Hematopoietic multipotent progenitor cell treated with erythropoietin and hydrocortisone succinate and interleukin-3 and kit ligand, for 17 days (in vitro differentiated cells): ENCODE measurements at regions not wholly inside any gene's neighbourhood (a gene's known extent, or its start where the extent isn't known, plus 50 kb on each side); places are given as distances from the start of the nearest gene placed in this dataset.
"Not testable (repeated sequence)": the region's sequence is repeated elsewhere in the genome, so short reads cannot be mapped to it uniquely, and the experiment has no call there.

Experiments used
- DNase-seq: peaks from one replicate; pipeline ENCODE4 v3.0.0-alpha.2; 2015; ENCODE audit warnings: low spot score

DNA sequence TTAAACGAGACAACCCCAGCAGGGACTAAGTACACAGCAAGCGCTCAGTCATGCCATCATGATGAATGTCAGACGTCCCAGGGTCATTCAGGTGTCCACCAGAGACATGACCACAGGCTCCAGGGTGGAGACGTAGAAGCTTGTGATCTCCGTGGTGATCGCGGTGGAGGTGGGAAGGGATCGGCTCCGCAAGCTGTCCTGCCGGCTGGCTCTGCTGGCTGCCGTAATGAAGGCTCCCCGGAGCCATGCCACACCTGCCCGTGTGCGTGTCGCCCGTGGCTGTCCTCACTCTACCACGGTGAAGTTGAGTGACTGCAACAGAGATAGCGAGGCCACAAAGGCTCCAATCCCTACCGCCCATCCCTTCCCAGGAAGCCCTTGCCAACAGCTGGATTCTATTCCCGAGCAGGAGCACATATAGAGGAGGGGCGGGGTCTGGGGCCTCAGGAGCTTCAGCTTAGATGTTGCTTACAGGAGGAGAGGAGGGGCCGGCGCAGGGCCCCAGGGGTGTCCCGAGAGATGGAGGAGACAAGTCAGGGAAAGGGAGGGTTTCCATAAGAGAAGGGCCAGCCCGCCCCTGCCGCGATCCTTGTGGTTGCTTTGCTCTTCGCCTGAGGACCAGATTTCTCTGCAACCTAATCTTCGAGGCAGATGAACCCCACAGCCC, 332.6 kb upstream of the SFSWAP start:
- DNase-seq: no peak

DNA sequence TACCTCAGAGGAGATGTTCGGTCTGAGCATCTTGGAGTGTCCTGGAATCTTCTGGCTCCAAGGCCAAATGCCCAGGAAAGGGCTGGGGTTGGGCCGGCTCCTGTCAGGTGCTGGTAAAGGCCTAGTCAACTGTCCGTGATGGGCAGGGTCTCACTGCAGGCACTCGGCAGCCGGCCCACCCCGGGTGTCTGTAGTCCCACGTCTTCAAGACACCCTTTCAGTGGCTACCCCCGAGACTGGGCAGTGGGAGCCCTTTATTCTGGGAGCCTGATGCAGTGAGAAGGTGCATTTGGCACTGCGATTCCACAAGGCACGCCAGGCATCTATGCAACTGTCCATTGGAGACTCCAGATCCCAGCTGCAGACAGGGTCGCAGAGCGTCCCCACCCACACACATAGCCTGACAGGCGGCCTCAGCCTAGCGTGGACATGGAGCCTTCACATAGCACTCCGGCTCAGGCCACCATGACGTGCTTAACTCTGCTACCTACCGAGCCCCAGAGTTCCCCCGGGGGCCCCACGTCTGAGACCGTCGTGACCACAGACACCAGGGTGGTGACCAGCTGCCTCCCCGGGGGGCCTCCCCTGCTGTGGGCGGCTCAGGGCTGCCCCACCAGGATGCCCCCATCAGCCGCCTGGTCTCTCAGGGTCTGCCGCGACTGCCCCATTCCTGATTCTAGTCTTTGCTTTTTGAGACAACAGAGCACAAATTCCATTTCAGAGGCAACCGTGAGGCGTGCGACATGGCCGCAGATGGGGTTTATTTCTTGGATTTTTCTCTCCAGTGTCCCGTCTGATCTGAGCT, 331.8 kb upstream of the SFSWAP start:
- DNase-seq: no peak

DNA sequence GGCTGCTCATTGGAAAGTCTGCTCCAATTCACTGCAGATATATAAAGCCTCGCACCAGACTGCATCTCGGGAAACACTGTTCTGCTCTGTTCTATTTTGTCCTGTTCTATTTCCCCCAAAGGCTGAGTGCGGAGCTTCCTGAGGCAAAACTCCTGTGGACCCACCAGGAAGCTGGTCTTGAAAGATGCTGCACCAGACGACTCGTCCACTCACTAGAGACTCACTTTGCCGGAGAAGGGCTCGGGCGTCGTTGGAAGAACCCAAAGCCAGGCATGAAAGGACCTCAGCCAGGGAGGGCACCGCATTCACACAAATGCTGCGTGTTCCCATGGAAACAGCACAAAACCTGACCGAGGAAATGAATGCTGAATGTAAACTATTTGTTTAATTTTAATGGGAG, 331.2 kb upstream of the SFSWAP start:
- DNase-seq: no peak

DNA sequence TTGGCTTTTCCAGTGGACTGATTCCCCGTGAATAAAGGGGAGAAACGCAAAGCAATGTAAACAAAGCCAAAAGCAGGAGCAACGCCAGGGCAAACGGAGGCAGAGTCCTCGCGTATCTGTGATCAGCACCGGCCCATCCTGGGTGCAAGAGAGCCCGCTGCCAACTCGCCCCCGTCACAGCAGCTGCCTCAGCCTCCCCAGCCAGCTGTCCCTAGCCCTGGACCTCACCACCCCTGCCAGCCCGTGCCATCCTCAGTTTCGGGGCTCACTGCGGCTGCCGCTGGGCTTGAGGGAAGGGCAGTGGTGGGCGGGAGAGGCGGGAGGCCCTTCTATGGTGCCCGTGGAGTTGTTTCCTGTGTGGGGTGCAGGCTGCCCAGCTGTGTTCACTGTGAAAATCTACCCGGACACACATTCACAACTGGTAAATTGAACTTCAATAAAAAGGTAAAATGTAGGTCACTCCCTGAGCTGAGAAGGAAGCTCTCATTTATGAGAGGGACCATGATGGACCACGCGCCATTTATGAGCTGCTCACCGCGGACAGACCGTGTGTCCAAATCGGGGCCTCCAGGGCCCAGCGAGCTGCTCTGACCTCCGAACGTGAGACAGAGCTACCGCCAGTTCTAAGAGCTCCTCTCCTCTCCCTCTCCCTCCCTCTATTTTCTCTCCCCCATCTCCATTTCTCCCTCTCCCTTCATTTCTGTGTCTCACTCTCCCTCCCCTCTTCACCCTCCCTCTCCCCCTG, 330.5 kb upstream of the SFSWAP start:
- no peak for DNase-seq

GRCh38 chr12:131380965-131381705, 329.8 kb upstream of the SFSWAP start:
- DNase-seq: no peak

DNA sequence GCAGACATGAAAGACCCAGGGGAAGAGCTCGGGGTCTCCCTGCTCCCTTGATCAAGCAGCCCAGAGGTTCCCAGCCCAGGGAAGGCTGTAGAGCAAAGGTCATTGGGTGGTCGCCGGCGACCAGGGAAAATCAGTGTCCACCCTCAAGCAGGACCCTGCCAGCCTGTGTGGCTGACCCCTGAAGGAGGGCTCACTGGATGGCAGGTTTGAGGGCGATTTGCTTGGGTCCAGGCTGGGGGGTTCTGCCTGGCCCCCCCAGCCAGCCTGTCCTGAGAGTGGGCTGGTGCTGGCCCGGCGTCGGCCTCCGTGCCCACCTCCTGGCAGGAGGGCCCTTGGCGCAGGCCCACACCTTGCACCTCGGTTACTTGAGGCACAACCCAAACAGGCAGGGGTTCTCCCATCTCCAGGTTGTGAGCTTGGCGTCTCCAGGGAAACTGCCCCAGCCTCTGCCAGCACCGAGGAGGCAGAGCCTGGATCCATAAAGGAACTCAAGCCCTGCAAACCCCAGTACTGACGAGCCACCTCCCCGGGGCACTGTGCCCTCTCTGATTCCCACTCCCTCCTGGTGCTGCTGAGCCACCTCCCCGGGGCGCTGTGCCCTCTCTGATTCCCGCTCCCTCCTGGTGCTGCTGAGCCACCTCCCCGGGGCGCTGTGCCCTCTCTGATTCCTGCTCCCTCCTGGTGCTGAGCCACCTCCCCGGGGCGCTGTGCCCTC, 329.0 kb upstream of the SFSWAP start:
- no peak for DNase-seq

- no peak for DNase-seq
Observed at GRCh38 chr12:131383291-131383690, 327.6 kb upstream of the SFSWAP start.

DNA sequence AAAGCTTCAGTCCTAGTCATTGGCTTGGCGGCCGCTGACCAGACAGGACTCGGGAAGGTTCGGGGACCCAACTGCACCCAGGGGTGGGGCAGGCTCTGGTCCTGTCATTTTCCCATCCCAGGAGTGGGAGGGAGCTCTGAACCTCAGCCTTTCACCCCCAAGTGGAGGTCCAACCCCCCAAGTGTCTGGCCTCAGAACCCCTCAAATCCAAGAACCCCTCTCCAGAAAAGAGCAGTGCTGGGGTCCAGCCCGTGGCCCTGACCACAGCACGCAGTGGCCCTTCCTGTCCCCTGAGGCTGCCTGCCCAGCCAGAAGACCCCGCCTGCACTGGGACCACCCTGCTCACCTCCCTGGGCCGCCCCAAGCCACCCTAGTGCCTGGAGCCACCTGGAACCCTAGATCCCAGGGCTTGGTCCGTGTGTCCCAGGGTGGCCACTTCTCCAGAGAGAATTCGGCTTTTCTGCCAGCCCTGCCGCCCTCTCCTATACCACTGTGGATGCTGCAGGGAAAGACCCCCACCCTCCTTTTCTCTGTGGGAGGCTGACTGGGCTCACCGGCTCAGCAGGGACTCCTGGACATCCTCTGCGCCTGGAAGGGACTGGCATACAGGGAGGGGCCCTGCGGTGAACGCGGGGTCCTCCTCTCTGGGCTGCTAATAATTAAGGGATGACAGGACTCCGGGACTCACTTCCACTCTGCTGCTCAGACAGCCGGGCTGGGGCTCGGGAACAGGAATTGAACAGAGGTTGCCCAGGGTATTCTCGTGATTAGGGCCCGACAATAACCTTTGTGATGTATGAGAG, 326.9 kb upstream of the SFSWAP start:
- DNase-seq: no peak

- no peak for DNase-seq
Observed at GRCh38 chr12:131384544-131384855, 326.4 kb upstream of the SFSWAP start.

GRCh38 chr12:131385313-131386166, 325.4 kb upstream of the SFSWAP start:
- DNase-seq: no peak

DNA sequence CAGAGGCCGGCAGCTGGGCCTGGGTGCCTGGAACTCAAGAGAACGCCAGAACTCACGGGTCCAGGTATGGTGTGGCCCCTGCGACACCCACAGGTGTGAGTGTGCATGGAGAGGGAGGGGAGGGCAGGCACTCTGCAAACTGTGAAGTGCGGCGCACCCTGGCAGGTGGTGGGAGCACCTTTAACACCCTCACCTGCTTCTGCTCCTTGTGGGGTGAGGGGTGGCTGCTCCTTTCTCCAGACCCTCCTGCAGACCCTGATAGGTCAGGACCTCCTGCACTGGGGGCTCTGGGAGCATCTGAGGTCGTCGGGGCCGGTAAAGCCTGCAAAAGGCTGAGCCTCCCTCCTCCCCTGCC, 324.7 kb upstream of the SFSWAP start:
- DNase-seq: no peak

DNA sequence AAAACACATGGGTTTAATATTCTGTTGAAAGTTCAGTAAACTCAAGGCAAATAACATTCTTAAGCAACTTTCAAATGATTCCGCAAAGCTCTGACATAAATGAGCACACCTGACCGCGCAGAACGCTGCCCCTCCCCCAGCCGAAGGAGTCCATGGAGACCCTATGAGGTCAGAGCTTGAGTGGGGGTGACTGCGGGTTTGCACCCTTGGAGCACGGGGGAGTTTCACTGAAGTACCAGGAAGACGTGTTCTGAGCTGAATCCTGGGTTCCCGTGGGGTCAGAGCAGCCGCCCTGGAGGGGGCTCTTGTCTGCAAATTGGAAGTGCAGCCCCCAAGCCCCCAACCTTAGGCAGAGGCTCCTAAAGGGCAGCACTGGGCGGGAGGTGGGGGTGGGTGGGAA, 324.1 kb upstream of the SFSWAP start:
- DNase-seq: no peak

GRCh38 chr12:131387281-131388163, 323.4 kb upstream of the SFSWAP start:
- DNase-seq: no peak

GRCh38 chr12:131388164-131389053, 322.5 kb upstream of the SFSWAP start:
- not testable (repeated sequence) for DNase-seq

DNA sequence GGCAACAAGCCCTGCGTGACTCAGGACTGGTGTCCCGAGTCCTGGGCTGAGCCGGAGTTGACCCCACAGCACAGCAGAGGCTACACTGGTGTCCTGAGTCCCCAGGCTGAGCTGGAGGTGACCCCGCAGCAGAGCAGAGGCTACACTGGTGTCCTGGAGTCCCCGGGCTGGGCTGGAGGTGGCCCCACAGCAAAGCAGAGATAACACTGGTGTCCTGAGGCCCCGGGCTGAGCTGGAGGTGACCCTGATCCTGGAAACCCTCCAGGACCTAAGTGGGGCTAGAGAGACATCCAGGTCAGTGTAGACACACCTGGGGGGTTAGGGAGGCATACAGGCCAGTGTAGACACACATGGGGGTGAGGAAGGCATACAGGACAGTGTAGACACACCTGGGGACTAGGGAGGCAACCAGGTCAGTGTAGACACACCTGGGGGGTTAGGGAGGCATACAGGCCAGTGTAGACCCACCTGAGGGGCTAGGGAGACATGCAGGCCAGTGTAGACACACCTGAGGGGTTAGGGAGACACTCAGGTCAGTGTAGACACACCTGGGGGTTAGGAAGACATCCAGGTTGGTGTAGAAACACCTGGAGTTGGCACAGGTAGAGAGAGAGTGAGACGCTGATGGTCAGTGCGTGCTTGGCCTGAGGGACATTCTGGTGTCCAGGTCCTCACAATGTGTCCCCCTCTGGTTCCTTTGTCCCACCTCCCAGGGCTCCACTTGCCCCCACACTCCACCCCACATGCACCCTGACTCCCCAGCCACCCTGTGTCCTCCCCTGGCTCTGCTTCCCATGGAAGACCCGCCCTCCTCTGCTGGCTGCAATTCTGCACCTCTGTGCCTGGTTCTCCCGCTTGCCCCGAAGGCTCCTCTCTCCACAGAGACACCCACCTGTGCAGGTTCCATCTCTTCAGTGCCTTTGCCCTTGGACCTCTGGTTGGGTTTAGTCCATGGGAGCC, 321.6 kb upstream of the SFSWAP start:
- no peak for DNase-seq

DNA sequence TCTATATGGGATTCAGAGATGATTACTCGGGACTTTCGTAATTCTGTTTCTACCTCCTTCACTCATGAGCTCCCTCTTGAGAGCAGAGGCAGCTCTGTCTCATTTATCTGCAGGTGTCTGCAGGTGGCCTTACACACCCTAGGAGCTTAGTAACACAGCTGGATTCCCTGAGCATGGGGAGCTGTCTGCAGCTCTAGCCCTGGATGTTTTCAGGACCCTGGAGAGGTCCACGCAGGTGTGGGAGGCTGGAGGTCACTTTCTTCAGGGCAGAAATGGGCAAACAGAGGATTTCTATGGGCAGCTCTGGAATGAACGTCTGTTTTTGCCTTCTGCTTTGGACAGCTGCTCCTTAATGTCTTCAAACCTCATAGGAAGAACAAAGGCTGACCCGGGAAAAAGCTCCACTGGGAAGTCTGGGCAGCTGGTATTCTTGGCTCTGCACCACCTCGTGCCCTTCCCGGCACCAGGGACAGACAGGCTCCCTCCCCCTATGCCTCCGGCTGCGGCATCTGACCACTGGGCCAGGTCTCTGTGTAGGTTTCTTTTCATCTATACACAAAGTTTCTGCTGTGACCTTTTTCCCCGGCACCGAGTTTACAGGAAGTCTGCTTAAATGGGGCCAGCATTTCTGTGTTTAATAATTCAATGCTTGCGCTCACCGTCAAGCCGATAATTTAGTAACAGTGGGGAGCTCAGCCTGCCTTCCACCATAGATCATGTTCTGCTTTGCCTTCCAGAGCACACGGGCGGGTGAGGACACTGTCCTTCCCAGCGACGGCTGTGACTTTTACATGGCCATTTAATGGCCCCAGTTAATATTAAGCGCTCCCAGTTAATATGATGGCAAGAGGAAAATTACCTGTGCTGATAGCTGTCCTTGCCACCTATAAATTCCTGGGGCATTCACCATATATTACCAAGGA, 320.2 kb upstream of the SFSWAP start:
- DNase-seq: no peak
